22Rv1 (cell line): ENCODE measurements at regions not wholly inside any gene's neighbourhood (a gene's known extent, or its start where the extent isn't known, plus 50 kb on each side); places are given as distances from the start of the nearest gene placed in this dataset.
A peak's percentile ranks its signal among the peaks of the same experiment; 100 is the strongest.

Experiments used
- H3K27ac ChIP-seq: fragments of 450-650 bp; 2 replicates; pipeline ENCODE4 v1.5.1; 2017
- ZFX ChIP-seq: fragments of 450-650 bp; IDR thresholded peaks from 2 replicates; pipeline ENCODE4 v1.6.1; 2017; ENCODE audit warnings: antibody characterized with exemption, borderline replicate concordance
- TF ChIP-seq, protein P1 (sequence below): fragments of 450-650 bp; IDR thresholded peaks from 2 replicates; pipeline ENCODE4 v1.5.1; 2017; ENCODE audit warnings: mild to moderate bottlenecking

DNA sequence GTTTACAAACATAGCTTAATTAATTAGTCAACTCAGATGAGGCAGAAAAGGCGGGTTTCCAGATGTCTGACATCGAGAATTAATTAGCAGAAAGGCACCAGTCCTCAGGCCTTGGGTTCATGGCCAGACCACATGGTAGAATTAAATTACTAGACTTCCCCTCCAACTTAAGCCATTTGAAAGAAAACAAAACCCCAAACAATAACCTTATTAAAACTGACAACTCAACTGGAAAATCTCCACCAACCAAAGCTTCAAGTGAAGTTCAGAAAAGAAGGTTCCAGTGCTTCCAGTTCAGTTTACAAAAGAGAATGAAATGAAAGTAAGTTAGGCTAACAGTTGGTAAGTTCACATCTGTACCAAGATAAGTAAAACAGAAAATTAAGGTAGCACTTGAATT lies 349.5 kb downstream of the GRIN2B start:
- TF ChIP-seq, protein P1, sequence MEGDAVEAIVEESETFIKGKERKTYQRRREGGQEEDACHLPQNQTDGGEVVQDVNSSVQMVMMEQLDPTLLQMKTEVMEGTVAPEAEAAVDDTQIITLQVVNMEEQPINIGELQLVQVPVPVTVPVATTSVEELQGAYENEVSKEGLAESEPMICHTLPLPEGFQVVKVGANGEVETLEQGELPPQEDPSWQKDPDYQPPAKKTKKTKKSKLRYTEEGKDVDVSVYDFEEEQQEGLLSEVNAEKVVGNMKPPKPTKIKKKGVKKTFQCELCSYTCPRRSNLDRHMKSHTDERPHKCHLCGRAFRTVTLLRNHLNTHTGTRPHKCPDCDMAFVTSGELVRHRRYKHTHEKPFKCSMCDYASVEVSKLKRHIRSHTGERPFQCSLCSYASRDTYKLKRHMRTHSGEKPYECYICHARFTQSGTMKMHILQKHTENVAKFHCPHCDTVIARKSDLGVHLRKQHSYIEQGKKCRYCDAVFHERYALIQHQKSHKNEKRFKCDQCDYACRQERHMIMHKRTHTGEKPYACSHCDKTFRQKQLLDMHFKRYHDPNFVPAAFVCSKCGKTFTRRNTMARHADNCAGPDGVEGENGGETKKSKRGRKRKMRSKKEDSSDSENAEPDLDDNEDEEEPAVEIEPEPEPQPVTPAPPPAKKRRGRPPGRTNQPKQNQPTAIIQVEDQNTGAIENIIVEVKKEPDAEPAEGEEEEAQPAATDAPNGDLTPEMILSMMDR = no peak
- no peak for TF ChIP-seq ZFX
- no peak overlapping the region for H3K27ac ChIP-seq

- H3K27ac ChIP-seq = no peak overlapping the region
- TF ChIP-seq, protein P1 = no peak
- no peak for TF ChIP-seq ZFX
Measured at GRCh38 chr12:13630354-13630753, 351.0 kb downstream of the GRIN2B start.

- no peak for TF ChIP-seq ZFX
- TF ChIP-seq, protein P1 = peak; percentile 16; the same call in 1 of the 2 replicates
- H3K27ac ChIP-seq = no peak overlapping the region
Measured at GRCh38 chr12:13628067-13628466, 353.3 kb downstream of the GRIN2B start.

GRCh38 chr12:13627536-13627935 lies 353.9 kb downstream of the GRIN2B start:
- TF ChIP-seq, protein P1 = no peak
- TF ChIP-seq ZFX = no peak
- no peak overlapping the region for H3K27ac ChIP-seq

DNA sequence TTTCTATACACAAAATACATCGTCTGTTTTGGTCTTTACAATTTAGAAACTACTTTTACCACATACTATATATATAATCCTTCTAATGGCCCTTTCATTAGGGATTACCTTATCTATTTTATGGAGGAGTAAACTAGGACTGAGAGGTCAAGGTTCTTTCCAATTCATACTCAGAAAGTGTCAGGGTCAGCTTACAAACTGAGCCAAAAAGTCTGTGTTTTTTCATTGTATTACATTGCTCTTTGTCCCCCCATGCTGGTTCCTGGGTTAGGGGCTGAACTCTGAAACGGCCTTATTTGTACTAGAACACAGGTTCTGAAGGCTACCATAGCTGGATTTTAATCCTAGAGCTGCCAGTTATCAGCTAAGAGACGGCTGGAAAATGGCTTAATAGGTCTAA lies 368.1 kb downstream of the GRIN2B start:
- TF ChIP-seq, protein P1 = no peak
- no peak for TF ChIP-seq ZFX

GRCh38 chr12:13609894-13610679 lies 371.3 kb downstream of the GRIN2B start:
- H3K27ac ChIP-seq = no peak overlapping the region
- no peak for TF ChIP-seq ZFX
- TF ChIP-seq, protein P1 = no peak

More for the DNA sequence above, 368.1 kb downstream of the GRIN2B start:
- no peak overlapping the region for H3K27ac ChIP-seq

DNA sequence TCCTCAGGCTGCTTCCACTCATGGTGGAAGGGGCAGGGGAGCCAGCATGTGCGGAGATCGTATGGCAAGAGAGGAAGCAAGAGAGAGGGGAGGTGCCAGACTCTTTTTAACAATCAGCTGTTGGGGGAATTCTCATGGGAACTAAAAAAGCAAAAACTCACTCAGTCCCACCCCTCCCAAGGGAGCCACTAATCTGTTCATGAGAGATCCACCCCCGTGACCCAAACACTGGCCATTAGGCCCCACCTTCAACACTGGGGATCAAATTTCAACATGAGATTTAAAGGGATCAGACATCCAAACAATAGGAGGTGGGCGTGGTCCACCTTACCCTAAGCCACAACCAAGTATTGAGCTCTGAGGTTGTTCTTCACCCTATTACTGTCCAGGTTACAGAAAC lies 375.1 kb downstream of the GRIN2B start:
- TF ChIP-seq, protein P1 = no peak
- TF ChIP-seq ZFX = no peak
- no peak overlapping the region for H3K27ac ChIP-seq
